Stimulated activated CD4-positive, alpha-beta T cell treated with anti-CD3 and anti-CD28 coated beads, Interleukin-1b, Interleukin-23, amount 100 ng/mL, for 1 hour (primary cell): ENCODE measurements at regions not wholly inside any gene's neighbourhood (a gene's known extent, or its start where the extent isn't known, plus 50 kb on each side); places are given as distances from the start of the nearest gene placed in this dataset.

ENCODE experiments used
- DNase-seq, 2 donors: peaks; one replicate each; pipeline ENCODE4 v3.0.0-alpha.2; 2020; ENCODE audit warnings: low read depth in 2 of 2

DNA sequence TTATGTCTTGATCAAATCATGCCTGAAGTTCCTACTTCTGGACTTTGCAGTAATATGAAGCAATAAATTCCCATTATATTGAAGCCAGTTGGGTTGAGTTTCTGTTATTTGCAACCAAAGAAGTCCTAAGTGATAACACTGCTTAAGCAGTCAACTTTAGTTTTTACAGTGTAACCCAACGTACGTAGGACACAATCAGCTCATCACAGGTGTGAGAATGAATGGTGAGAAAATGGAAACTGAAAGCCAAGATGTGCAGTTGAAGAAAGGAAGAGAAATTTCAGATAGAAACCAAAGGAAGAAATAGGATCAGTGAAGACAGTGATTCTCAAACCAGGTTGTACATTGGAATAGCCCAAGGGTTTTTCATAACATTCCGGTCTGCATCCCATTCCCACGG, 211.4 kb upstream of the ZFP64 start:
- no peak for DNase-seq

DNA sequence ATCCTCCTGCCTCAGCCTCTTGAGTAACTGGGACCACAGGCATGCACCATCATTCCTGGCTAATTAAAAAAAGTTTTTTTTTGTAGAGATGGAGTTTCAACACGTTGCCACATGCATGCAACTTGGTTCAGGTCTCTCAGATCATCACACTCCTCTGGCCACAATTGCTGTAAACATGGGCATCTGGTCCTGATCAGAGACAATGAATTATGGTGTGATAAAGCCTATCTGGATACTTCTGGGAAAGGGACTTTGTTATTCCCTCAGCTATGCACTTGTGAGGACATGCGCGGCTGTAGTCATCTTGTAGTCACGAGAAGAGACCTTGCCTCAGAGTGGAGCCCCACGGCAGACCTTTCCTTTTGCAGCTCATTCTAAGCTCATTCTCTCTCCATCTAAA, 210.9 kb upstream of the ZFP64 start:
- DNase-seq: no peak

DNA sequence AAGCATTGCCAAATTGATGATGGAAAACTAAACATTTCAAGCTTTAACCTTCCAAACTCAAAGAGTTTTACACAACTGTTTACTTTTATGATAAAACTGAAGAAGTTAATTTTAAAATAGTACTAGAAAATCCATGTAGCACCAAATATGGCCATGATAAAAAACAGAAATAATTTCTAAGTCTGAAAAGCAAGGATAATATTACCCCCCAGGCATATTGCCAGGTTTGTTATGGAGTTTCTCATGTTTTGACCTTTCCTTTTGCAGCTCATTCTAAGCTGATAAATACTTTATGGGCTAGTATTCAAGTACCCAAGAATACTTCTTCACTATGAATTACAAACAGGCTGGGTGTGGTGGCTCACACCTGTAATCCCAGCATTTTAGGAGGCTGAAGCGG, 209.9 kb upstream of the ZFP64 start:
- DNase-seq: no peak

DNA sequence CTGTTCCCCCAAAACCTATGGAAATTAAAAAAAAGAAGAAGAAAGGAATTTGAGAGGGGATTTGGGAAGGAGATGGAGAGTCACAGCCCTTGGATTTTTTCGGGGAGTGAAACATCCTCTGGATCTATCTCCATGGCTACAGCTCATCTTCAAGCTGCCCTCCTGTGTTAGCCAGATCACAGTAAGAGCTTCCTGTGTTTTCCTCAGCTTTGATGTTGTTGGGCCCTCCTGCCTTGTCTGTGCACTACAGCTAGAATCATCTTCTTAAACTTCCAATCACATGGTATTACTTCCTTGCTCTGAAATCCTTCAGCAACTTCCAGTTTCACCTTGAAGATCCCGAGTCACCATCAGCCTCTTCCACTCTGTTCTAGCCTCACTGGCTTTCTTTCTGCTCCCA, 207.8 kb upstream of the ZFP64 start:
- no peak for DNase-seq

DNA sequence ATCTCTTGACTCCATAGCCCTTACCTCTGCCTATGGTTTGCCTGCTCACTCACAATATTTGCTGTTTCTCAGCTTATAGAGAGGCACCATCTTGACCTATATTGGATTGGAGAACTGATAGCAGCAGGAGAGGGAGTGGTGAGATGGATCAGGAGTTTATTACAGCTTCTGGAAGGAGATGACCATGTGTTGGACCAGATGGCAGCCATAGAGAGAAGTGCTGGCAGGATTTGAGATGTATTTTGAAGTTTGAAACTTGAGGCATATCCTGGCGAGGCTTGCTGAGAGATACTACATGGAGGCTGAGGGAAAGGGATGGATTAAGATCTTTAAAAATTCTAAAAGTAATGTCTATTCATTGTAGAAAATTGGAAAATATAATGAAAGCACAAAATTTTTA, 198.0 kb upstream of the ZFP64 start:
- no peak for DNase-seq

DNA sequence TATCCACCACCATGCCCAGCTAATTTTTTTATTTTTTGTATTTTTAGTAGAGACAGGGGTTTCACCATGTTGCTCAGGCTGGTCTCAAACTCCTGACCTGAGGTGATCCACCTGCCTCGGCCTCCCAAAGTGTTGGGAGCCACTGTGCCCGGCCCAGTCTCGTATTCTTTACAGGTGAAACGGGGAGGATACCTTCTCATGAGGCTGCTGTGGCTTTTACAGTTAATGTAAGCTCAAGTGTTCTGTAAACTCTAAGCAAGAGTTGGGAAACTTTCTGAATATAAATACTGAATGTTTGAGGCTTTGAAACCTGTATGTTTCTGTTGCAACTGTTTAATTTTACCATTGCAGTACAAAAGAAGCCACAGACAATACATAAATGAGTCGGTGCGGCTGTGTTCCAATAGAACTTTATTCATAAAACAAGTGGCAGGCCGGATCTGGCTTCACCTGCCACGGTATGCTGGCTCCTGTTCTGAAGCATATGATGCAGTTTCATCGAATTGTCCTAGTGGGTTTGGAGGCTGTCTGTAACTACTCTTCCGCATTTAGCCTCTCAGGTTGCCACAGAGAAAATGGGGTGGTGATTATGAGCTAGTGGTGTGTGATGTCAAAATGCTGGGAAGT, 192.5 kb upstream of the ZFP64 start:
- DNase-seq: no peak

DNA sequence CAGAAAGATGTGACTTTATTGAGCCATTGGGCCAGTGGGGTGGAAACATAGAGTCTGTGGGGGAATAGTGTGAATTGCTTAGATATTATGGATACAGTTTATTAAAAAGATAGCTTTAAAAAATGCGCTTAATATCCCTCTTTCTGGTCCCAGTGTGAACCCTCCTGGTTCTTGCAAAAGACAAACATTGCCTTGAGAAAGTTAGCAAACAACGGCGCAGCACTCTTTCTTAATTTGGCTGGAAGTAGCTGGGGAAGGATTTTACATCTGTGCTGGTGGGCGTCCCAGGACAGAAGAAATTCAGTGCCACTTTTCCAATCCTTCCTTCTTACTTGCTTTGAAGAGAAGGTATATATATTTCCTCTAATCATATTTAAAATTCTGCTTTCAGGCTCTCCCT, 191.4 kb upstream of the ZFP64 start:
- DNase-seq: no peak

DNA sequence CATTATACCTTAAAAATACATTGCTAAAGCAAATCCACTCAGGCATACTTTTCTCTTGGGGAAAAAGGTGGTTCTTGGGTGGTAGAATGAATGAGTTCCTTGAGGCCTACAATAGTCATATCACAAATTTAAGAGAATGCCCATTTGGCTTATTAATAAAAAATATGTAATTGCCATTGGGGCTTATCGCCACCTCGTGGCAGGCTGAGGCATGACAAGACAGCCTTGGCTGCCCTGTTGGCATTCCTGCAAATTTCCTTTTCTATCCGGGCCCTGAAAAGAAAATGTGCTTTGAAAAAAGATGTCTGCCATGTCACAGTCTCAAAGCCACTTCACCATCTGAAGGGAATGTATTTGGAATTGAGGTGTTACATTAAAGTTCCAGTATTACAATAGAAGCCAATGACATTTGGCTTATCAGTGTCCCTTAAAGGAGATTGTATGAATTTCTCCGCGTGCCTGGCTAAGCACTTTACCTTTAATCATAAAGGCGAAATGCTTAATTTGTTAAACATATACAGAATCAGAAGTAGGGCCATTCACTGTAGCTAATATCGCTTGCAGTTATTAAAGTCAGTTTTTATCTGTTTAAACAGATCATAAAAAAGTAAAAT, 188.3 kb upstream of the ZFP64 start:
- peak in 1 of 2 donors; percentile 5 for DNase-seq

DNA sequence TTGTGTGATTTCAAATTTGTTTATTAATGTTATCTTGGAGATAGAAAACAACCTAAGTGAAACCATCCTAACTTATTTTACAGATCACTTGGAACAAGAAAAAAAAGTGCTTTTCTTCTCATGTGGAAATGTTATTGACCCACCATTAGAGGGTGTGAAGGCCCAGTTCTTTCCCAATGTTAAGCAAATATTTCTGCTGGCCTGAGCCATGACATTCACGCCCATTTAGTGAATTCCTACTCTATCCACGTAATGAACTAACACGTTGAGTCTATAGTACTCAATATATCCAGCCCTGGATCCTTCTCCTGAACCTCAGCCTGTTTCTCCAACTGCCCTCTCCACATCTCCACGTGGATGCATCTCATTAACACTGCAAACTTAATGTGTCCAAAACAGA, 180.6 kb upstream of the ZFP64 start:
- DNase-seq: no peak

DNA sequence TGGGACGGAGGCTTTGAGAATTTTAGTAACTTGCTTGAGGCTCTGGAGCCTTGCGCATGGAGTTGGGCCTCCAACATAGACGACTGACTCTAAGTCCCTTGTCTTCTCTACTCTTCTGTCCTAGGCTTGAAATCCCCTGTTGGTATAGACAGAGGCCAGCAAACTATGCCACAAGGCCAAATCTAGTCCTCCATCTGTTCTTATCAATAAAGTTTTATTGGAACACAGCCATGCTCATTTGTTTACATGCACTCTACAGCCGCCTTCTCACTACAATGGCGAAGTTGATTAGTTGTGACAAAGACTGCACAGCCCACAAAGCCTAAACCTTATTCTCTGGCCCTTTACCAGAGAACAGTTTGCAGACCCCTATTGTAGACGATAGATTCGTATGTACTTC, 174.1 kb upstream of the ZFP64 start:
- DNase-seq: no peak

DNA sequence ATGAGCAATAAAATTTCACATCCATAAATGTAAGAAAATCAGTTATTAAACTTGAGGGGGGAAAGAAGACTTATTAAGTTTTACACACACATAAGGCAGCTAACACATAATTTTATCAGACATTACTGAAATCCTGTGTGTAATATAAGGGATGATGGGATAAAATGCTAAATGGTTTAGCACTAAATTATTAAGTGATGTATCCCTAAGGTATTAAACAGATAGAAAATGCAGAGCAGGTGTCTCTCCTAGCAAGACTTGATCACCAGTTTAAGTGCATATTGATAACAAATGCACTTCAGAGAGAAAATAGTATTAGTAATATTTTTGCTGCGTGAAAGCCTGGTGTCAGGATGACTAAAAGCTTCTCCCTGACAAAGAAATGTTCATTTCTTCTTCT, 172.8 kb upstream of the ZFP64 start:
- no peak for DNase-seq

DNA sequence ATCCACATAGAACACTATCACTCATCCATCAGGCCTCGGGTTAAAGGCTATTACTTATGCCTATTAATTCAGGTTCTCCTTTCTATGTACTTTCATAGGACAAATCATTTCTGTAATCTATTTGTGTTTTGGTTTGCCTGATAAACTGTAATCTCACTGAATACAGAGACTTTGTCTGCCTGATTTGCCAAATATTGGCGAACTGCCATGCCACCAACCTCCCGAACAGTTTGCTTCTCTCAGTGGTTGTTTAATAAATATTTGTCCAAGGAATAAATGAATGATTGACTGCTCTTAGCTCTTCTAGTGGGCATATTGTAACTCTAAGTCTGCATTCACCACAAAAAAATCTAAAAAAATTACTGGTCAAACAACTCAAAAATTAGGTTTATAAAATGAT, 170.1 kb upstream of the ZFP64 start:
- no peak for DNase-seq

DNA sequence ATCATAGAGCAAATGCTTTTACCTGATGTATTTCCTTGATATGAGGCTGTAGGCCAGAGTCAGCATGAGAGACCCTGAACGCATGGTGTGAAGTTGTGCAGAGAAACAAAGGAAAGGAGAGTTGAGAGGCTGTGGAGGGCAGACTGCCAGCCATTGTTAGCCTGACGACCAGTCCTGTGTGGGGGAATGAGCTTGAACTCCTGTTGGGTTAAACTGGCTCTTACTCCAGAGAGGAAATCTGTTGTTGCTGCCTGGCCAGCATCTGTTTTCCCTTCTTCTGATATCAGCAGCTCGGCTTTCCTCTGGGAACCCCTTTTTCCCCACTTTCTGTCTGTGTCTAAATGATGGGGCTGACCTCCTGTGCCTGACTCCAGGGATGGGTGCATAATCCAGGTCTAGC, 158.2 kb upstream of the ZFP64 start:
- DNase-seq: no peak

DNA sequence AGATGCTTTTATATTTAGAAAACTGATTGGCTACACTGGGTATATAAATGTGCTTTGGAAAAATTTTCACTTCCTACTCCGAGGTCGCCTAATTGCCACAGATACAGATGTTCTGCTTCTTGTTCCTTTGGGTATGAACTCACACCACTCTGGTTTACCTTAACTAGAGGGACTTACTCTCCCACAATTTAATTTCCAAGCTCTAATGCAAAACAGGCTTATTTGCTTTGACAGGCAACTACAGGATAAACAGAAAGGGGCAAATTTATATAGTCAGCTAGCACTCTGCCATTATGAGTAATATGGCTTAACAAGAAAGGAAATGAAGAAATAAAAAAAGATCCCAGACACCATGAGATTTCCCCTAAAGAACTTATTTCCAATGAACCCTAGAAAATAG, 156.9 kb upstream of the ZFP64 start:
- no peak for DNase-seq

DNA sequence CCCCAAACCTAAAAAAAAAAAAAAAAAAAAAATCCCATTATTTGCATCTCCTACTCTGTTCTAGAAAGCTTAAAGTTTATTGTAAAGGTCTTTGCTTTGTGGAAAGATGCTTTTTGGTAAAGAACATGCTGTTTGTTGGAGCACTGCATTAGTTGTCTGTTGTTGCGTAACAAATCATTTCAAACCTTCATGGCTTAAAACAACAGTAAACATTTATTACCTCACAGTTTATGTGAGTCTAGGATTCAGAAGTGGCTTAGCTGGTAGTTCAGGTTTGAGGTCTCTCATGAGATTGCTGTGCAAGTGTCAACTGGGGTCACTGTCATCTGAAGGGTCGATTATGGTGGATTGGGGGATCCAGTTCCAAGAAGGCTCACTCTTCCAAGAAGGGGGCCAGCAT, 155.2 kb upstream of the ZFP64 start:
- DNase-seq: no peak

DNA sequence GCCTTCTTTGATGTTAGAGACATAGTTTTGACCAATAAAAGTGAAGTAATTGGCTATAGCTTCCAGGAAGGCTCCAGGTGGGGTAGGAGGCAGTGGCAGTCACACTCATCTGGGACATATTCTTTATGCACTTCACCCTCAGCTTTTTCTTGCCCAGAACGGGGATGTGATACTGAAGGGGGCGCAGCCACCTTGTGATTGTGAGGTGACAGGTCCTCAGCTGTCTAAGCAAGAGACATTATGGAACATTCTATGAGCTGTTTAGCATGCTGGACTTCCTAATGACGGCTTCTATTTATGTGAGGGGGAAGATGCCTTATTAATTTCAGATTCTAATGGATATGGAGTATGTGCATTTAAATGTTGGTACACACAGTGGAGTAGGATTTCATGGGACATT, 151.3 kb upstream of the ZFP64 start:
- DNase-seq: no peak

DNA sequence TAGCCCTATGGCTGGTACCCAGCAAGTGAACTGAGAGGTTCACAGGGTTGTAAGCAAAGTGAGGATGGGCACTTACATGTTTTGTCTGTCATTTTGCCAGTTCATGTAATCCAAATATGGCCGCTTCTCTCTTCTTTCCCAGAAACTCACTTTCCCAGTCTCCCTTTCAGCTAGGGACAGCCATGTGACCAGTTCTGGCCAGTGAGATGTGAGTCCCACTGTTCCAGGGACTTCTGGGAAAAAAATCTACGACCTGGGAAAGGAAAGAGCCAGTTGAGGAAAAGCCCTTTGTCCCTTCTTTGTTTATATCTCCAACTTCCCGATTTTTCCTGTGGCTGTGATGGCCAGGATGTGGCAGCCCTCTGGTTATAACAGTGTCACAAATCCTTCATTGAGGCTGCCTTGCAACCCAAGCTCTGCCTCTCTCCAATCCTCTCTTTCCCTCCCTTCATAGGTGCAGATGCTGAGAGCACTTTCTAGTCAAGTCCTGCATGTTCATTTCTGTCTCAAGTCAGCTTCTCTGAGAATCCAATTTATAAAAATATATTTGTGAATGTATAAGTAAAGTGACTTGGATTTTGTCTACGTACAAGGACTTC, 148.6 kb upstream of the ZFP64 start:
- DNase-seq: no peak

DNA sequence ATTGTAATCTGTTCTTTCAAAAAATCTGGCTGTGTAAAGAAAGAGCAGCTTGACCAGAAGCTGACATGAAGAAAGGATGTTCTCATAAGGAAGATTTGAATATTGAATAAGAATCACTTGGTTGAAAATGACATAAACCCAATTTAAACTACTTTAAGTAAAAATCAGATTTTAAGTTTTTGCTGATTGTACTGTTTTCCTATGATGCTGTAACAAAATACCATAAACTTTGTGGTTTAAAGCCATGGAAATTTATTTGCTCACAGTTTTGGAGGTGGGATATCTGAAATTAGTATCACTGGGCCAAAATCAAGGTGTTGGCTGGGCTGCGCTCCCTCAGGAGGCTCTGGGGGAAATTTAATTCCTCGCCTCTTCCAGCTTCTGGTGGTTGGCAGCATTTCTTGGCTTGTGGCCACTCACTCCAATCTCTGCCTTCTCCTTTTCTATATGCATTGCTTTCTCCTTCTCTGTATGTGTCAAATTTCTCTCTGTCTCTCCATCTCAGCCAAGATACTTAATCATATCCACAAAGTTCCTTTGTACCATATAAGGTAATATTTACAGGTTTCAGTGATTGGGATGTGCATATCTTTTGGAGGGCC, 141.2 kb upstream of the ZFP64 start:
- no peak for DNase-seq

DNA sequence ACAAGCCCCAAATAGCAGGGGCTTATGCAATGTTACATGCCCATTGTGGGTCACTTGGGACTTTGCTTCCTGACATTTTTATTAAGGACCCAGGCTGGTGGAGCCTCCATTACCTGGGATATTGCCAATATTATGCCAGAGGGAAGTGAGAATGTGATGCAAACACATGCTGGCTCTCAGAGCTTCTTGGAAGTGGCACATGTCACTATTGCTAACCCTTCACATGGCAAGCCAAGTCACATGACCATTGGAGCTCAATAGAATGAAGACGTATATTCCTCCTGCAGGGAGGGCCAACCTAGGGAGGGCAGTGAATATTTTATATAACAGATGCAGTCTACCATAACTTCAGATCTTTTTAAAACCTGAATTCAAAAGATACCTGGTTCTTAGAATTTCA, 140.7 kb upstream of the ZFP64 start:
- DNase-seq: no peak

DNA sequence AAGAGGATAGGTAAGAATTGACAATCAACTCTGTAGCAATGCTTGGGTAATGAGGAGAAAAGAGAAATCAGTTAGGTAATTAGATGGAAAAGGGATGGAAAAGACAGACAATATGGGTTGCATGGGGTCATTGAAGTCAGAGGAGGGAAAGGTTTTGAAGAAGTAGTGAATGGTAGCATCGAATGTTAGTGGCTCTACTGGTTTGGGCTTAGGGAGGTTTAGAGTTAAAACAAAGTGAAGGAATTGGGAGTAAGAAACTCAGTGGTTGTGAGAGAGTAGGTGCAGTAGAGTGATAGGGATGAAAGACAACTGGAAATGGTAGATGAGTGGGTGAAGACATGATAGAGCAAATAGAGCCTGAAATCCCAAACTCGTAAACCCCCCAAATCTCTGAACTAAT, 140.1 kb upstream of the ZFP64 start:
- no peak for DNase-seq

DNA sequence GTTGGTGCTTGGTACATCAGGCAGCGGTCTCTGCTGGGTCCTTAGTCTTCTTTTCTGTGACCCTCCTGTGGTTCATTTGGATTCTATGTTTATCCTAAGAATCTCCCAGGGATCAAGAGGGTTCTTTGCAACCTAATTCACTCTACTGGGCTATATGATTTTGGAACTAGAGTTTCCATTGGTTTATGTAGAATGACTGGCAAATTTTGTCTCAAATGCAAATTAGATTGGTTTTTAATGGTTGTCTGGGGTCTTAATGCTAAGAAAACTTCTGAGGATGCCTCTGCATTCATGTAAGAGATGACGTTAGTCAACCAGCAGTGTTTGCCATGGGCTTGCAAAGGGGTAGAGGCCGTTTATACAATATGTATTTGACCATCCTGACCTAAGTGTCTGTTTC, 129.8 kb upstream of the ZFP64 start:
- no peak for DNase-seq

DNA sequence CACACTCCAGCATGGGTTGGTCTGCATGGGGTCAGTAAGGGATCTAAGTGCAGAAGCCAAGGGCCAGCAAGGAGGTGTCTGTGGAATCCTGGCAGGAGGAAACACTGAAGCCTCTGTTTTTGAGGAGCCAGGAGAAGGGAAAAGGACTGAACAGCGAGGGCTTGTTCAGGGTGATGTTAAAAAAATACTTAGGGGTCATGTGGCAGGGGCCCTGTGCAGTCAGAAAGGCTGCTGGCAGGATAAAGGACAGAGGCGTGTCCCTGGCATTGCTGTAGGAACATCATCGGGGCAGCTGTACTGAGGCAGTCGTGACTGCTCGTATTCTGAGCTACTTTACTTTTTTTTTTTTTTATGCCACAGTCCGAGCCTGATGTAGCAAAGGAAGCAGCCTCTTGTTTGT, 127.1 kb upstream of the ZFP64 start:
- no peak for DNase-seq

DNA sequence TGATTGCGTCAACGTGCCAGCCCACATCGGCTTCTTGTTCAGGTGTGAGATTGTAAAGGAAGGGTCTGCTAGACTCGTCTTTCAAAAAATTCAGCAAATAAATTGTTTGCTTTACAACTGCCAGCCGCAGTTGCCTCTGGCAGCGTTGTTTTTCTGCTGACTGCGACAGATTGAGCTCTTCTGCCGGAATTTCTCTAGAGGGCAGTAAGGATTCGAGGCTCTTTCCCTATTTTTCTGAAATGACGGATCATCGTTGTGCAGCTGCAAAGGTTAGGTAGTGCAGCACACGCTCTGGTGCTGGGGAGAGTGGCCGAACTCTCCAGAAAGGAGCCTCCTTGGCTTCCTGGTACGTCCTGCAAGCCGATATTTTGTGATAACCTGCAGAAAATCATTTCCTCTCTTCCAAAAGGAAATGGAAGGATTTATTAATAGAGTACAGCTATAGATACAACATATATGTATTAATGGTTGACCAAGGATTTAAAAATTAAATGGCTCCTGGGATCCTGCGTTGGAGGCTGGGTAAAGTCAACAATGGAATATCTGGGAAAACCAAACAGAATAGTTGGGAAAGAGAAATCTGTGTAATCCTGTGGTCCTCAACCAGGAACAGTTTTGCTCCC, 121.9 kb upstream of the ZFP64 start:
- DNase-seq: no peak
